ENCODE measurements at regions not wholly inside any gene's neighbourhood (a gene's known extent, or its start where the extent isn't known, plus 50 kb on each side); places are given as distances from the start of the nearest gene placed in this dataset.

- Histone ChIP-seq H2AFZ (ENCODE audit: insufficient read depth, low read depth, low read length, poor library complexity, severe bottlenecking) (no peak overlapping the region), H4K20me1 (ENCODE audit: control insufficient read depth, insufficient read depth, low read length, poor library complexity, severe bottlenecking) (no peaks in the 10 kb centered on the region), H3K9me3 (ENCODE audit: control extremely low read depth in 1 of 3, control insufficient read depth in 2 of 3, insufficient read depth in 1 of 3, low read length in 2 of 3) (peaks cover 0 to 1% (median 0%) of the 10 kb centered on the region in 3 donors), H3K27ac (ENCODE audit: low read length in 2 of 2) (no peak overlapping the region), H3K4me3 (ENCODE audit: control extremely low read depth in 1 of 5, extremely low read depth in 1 of 5, insufficient read depth in 1 of 5, low read depth in 2 of 5, low read length in 4 of 5) (no peak overlapping the region), H3K27me3 (replicated peaks in 1 of 4; ENCODE audit: control extremely low read depth in 1 of 4, control insufficient read depth in 3 of 4, insufficient read depth in 4 of 4, low read length in 3 of 4) (no peaks in the 10 kb centered on the region), H3K4me2 (replicated peaks; ENCODE audit: low read depth, low read length, poor library complexity, severe bottlenecking) (no peak overlapping the region), H3K9ac (ENCODE audit: low read length) (no peak overlapping the region), H3K79me2 (ENCODE audit: control insufficient read depth, insufficient read depth, low read length) (no peaks in the 10 kb centered on the region), H3K36me3 (replicated peaks in 1 of 2; ENCODE audit: control extremely low read depth in 1 of 2, control insufficient read depth in 1 of 2, extremely low read depth in 1 of 2, insufficient read depth in 2 of 2, low read length in 1 of 2) (no peaks in the 10 kb centered on the region), H3K4me1 (ENCODE audit: control insufficient read depth in 2 of 2, insufficient read depth in 2 of 2, low read length in 2 of 2) (no peaks in the 10 kb centered on the region)
- WGBS (ENCODE audit: insufficient coverage): no CpG with 5 or more reads among the region's 1 CpG
- Mint-ChIP-seq H3K4me3 (no peak overlapping the region), H3K4me1 (no peaks in the 10 kb centered on the region), H3K27me3 (peaks cover 3% of the 10 kb centered on the region), H3K27ac (no peak overlapping the region), H3K9me3 (ENCODE audit: insufficient read depth) (peaks cover 4% of the 10 kb centered on the region)
- TF ChIP-seq EZH2 (IDR thresholded peaks at IDR 0.05; ENCODE audit: borderline replicate concordance, insufficient read depth, low read depth, low read length, poor library complexity, severe bottlenecking) (no peak), CTCF (IDR thresholded peaks at IDR 0.05) (no peak)
- DNase-seq: no peak
- ChIA-PET CTCF (no interaction called here), POLR2A (no interaction called here)
- intact Hi-C loops (cut with micrococcal nuclease): no loop called here
- ATAC-seq (ENCODE audit: low read depth): no peak
Observed at GRCh38 chr2:199527071-199527470, 69.3 kb upstream of the SATB2 start.

- Histone ChIP-seq H3K27me3 (replicated peaks in 1 of 4; ENCODE audit: control extremely low read depth in 1 of 4, control insufficient read depth in 3 of 4, insufficient read depth in 4 of 4, low read length in 3 of 4) (no peaks in the 10 kb centered on the region), H3K4me3 (ENCODE audit: control extremely low read depth in 1 of 5, extremely low read depth in 1 of 5, insufficient read depth in 1 of 5, low read depth in 2 of 5, low read length in 4 of 5) (no peak overlapping the region), H3K36me3 (replicated peaks in 1 of 2; ENCODE audit: control extremely low read depth in 1 of 2, control insufficient read depth in 1 of 2, extremely low read depth in 1 of 2, insufficient read depth in 2 of 2, low read length in 1 of 2) (no peaks in the 10 kb centered on the region), H2AFZ (ENCODE audit: insufficient read depth, low read depth, low read length, poor library complexity, severe bottlenecking) (no peak overlapping the region), H3K4me1 (ENCODE audit: control insufficient read depth in 2 of 2, insufficient read depth in 2 of 2, low read length in 2 of 2) (no peaks in the 10 kb centered on the region), H4K20me1 (ENCODE audit: control insufficient read depth, insufficient read depth, low read length, poor library complexity, severe bottlenecking) (no peaks in the 10 kb centered on the region), H3K9me3 (ENCODE audit: control extremely low read depth in 1 of 3, control insufficient read depth in 2 of 3, insufficient read depth in 1 of 3, low read length in 2 of 3) (peaks cover 0 to 1% (median 0%) of the 10 kb centered on the region in 3 donors), H3K79me2 (ENCODE audit: control insufficient read depth, insufficient read depth, low read length) (no peaks in the 10 kb centered on the region), H3K9ac (ENCODE audit: low read length) (no peak overlapping the region), H3K27ac (ENCODE audit: low read length in 2 of 2) (no peak overlapping the region), H3K4me2 (replicated peaks; ENCODE audit: low read depth, low read length, poor library complexity, severe bottlenecking) (no peak overlapping the region)
- H3K27me3 Mint-ChIP-seq: peaks cover 3% of the 10 kb centered on the region
- ChIA-PET POLR2A (no interaction called here), CTCF (no interaction called here)
- TF ChIP-seq EZH2 (IDR thresholded peaks at IDR 0.05; ENCODE audit: borderline replicate concordance, insufficient read depth, low read depth, low read length, poor library complexity, severe bottlenecking): no peak
- no peak for TF ChIP-seq CTCF (IDR thresholded peaks at IDR 0.05)
- H3K9me3 Mint-ChIP-seq (ENCODE audit: insufficient read depth): peaks cover 2% of the 10 kb centered on the region
- H3K4me1 Mint-ChIP-seq: no peaks in the 10 kb centered on the region
- no peak for DNase-seq
- H3K4me3 Mint-ChIP-seq: no peak overlapping the region
- 64% methylated on average over 1 of the region's 3 CpGs for WGBS (ENCODE audit: insufficient coverage)
- ATAC-seq (ENCODE audit: low read depth): no peak
- H3K27ac Mint-ChIP-seq: no peak overlapping the region
- intact Hi-C loops (cut with micrococcal nuclease): no loop called here
Observed at GRCh38 chr2:199524689-199525574, 67.2 kb upstream of the SATB2 start.

Measured in B cell (primary cell).